CD4-positive, alpha-beta T cell treated with Interleukin-1 beta for 1 hour (primary cell): ENCODE measurements at regions not wholly inside any gene's neighbourhood (a gene's known extent, or its start where the extent isn't known, plus 50 kb on each side); places are given as distances from the start of the nearest gene placed in this dataset.
"Not testable (repeated sequence)": the region's sequence is repeated elsewhere in the genome, so short reads cannot be mapped to it uniquely, and the experiment has no call there.

ENCODE experiments used
- DNase-seq, 2 donors: peaks; one replicate each; pipeline ENCODE4 v3.0.0-alpha.2; 2020 to 2022

DNA sequence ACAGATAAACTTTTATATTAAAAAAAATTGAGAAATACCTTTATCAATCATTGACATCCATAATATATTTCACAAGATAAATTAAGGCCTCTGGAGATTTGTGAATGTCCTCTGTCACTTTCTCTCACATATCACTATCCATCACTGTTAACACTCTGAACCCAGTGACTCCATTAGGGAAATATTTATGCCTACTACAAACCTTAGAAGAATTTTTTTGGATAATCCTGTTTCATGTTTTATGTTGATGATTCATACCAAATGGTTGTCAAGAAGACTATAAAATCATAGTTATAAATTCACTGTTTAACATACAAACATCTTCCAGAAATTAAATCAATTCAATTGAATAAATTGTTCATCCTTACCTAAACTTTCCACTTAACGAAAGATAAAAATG lies 357.6 kb upstream of the CDH10 start:
- no peak for DNase-seq

DNA sequence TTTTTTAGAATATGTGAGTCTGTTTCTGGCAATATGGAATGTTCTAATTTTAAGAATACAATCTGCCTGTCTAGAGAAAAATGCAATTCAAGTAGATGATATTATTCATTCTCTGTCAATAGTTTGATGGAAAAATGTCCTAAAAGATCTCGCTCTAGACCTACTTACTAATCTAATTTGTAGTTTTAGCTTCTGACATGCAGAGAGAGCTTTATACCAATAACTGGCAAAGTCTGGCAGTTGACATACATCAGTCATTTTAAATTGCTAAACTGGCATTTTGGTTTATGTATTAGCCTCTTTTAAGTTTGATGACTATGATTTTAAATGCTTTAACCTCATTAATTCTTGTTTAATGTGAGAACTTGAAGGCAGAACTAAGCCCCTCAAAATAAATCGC lies 355.0 kb upstream of the CDH10 start:
- no peak for DNase-seq

GRCh38 chr5:24998641-24999040 lies 353.9 kb upstream of the CDH10 start:
- no peak for DNase-seq

DNA sequence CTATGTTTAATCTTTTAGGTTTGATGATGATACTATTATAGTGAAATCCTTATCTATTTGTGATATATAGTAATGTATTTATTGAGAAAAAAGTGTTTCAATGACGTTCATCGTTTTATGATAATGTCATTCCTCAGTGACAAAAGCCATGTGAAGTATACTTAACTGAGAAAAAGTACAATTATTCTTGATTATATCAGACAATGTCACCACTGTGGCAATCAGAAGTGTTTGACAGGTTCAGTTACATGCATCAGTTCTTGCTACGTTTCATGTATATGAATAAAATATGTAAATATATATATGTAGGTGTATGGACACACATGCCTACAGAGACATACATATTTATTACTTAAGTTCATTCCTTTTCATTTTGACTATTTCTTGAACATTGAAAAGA lies 341.5 kb upstream of the CDH10 start:
- no peak for DNase-seq

GRCh38 chr5:24978552-24978951 lies 333.8 kb upstream of the CDH10 start:
- not testable (repeated sequence) for DNase-seq

DNA sequence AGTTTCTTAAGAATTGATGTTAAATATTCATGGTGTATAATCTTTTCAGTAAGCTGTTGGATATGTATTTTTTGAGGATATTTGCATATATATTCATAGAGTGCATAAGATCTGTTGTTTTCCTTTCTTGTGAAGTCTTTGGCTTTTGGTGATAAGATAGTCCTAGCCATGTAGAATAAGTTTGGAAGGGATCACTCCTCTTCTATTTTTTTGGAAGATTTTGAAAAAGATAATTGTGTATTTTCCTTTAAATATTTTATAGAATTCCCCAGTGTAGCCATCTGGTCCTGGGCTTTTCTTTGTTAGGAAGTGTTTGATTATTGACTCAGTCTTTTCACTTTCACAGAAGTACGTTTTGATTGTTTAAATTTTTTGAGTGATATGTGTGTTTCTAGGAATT lies 318.8 kb upstream of the CDH10 start:
- no peak for DNase-seq

DNA sequence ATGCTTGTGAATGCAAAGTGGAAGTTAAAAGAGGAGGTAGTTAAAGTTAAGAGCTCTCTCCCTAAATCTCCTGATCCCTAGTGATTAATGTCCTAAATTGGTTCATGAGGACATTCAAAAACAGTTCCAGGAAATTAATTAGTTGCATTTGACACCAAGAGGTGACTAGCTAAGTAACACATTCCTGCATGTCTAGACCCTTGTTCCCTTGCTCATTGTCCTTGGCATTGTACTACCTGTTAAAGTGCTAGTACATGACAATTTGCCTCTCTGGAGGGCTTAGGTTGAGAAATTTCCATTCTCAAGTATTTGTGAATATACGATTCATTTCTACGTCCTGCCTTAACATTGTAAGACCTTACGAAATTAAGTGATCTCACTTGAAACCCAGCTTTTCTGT lies 278.6 kb upstream of the CDH10 start:
- DNase-seq = no peak

GRCh38 chr5:24918676-24919075 lies 273.9 kb upstream of the CDH10 start:
- no peak for DNase-seq

GRCh38 chr5:24916863-24917262 lies 272.1 kb upstream of the CDH10 start:
- DNase-seq = no peak

GRCh38 chr5:24909210-24909609 lies 264.4 kb upstream of the CDH10 start:
- no peak for DNase-seq

GRCh38 chr5:24906689-24907088 lies 261.9 kb upstream of the CDH10 start:
- DNase-seq = no peak

- DNase-seq = no peak
These were observed 260.3 kb upstream of the CDH10 start for GRCh38 chr5:24904981-24905517.

DNA sequence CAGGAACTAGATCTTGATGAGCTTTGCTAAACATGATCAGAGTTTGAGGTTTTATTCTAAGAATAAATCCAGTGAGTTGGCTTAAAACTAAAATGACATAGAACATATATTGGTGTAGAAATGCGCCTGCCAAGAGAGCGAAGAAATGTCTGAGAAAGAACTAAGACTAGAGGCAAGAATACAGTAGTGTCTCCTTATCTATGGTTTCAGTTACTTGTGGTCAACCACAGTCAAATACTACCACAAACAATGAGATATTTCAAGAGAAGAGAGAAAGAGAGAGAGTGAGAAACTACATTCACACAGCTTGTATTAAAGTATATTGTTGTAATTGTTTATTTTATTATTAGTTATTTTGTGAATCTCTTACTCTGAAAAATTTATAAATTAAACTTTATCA lies 254.4 kb upstream of the CDH10 start:
- no peak for DNase-seq

DNA sequence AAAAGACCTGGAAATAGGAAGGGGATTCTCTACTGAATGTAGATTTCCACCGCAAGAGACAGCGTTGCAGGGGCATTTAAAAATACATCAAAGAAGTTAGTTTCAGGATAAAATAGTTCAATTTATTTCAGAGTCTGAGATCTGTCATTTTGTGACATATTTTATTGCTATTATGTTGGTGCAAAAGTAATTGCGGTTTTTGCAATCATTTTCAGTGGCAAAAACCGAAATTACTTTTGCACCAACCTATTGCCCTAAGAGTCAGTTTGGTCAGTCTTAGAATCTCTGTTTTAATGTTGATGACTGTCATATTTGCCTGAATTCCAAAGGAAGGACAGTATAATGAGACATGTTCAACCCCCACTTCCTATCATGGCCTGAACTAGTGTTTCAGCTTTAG lies 219.5 kb upstream of the CDH10 start:
- no peak for DNase-seq

DNA sequence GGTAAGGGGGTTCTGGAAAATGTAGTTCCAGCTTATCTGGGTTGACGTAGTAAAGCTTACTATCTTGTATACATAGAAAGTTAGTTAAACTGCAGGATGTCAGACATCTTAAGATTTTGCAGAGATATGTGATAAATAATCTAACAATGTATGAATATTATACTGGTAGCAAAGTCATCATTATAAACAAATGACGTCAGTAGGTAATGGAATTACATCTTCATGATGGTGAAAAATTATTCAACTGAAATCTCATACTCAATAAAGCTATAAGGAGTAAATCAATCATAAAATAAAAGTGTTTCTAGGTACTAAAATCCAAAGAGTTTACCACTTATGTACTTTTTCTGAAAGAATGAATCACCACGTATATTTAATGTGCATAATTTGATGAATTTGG lies 217.3 kb upstream of the CDH10 start:
- DNase-seq = no peak

DNA sequence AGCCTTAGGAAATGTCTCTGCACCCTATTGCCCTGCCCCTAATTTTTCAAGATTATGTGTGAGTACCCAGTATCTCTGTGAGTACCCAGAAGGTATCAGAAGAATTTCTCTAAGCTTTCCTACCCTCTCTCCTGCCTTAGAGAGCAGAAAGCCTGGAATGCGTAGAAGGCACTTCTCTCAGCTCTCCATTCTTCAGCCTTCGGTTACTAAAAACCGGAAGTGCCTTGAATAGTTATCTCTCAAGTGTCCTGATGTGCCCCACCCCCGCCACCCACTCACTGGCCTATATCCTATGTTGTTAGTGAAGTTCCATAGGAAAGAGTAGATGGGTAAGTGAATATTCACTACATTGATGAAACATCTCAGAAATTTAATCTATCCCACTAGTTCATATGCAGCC lies 210.7 kb upstream of the CDH10 start:
- DNase-seq = no peak

DNA sequence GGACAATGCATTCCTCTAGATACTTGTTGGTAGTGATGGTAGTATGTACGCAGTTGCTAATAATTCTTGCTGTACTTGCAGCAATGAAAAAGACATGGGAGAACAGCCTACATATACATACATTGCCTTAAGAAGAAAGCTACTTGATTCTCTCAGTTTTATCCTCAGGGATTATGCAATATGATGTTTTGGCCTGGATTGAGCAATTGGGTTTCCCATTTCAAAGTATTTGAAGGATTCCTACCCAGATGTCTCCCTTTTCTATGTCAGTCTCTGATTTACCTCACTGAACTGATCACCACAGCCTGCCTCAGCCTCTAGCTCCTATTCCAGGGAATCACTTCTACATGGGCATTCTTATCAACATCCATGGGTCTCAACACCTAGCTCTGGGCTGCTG lies 210.1 kb upstream of the CDH10 start:
- no peak for DNase-seq

DNA sequence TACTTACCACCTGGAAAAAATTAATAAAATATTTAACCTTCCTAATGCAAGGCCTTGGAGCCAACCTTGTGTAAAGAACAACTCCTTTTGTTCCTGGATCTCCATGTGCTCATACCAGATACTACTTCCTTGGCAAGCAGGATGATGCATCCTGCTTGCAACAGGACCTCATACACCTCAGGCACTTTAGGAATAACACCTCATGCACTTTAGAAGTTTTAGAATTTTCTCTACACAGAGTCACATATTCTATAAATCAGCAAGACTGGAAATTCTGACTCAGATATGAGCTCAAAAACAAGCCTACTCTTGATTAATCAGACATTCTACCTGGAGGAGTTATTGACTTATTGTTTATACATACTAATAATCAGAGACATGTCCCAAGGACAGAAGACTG lies 209.6 kb upstream of the CDH10 start:
- no peak for DNase-seq

GRCh38 chr5:24850926-24851486 lies 206.2 kb upstream of the CDH10 start:
- DNase-seq = no peak

DNA sequence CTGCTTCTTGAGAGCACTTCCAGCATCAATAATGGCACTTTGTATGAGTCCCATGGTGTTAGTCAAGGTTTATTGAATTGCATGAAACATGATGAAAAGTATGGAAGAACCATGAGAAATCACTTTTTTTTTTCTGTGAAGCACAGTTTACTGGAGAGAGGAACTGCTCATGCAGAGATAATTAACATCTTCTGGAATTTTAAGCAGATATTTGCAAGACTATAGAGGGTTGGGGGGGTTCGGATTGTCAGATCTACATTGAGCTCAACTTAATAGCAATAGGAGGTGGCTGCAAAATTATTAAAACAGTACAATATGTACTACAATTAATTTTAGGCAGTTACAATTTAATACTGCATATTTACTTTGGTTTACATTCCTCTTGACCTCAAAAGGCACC lies 204.4 kb upstream of the CDH10 start:
- no peak for DNase-seq

DNA sequence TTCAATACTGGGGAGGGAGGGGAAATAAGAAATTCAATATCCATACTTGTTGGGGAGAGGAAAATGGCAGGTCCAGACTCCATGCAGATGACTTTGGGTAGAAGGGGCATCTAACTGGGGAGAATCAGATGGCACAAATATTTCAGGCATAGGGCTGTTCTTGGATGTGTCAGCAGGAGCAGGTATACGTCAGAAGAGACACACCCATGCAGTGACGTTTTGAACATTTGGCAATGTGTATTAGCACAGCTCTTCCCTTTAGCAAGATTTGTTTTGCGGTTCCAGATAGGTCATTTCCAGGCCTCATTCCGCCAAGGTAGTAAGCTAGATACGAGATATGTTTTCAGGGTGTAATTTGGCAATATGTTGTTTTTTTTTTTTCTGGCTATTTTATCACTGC lies 187.2 kb upstream of the CDH10 start:
- DNase-seq = no peak

DNA sequence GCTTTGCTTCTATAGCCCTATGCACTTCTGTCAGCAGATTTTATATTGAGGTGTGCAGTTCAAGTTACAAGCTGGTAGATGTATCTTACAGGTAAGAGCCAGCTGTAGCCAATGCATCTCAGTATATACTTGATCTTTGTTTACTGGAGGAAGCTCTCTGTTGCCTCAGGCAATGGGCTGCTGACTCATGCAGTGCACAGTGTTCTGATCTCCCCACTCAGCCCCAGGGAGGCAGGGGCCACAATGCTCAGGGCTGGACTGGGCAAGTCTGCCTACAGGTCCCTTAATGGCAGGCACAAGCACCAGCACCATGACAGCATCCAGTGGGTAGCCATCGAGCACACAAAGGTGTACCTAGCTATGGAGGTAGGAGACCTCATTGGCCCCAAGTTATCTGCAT lies 178.8 kb upstream of the CDH10 start:
- DNase-seq = no peak

- DNase-seq = no peak
These were observed 175.1 kb upstream of the CDH10 start for GRCh38 chr5:24819841-24820240.

GRCh38 chr5:24817966-24818365 lies 173.2 kb upstream of the CDH10 start:
- no peak for DNase-seq

GRCh38 chr5:24816206-24816605 lies 171.4 kb upstream of the CDH10 start:
- DNase-seq = no peak

- DNase-seq = no peak
These were observed 160.5 kb upstream of the CDH10 start for GRCh38 chr5:24805230-24805629.
